Loucy (cell line): ENCODE measurements at regions not wholly inside any gene's neighbourhood (a gene's known extent, or its start where the extent isn't known, plus 50 kb on each side); places are given as distances from the start of the nearest gene placed in this dataset.
"Not testable (repeated sequence)": the region's sequence is repeated elsewhere in the genome, so short reads cannot be mapped to it uniquely, and the experiment has no call there.

ENCODE experiments used
- H2AFZ ChIP-seq: fragments of 200-600 bp; sonication (generic); 2 replicates; pipeline ENCODE4 v1.6.0; 2016; ENCODE audit warnings: antibody characterized with exemption, mild to moderate bottlenecking, low read length, moderate library complexity
- H3F3A ChIP-seq: fragments of 200-600 bp; 2 replicates; pipeline ENCODE4 v1.6.0; 2016; ENCODE audit warnings: antibody characterized with exemption, low read depth, mild to moderate bottlenecking
- H3K27me3 ChIP-seq: fragments of 200-600 bp; sonication (generic); 2 replicates; pipeline ENCODE4 v1.6.1; 2014; ENCODE audit warnings: low read length, mild to moderate bottlenecking; ENCODE audit not compliant: insufficient read depth, poor library complexity, severe bottlenecking
- H3K36me3 ChIP-seq: fragments of 200-600 bp; sonication (generic); 2 replicates; pipeline ENCODE4 v1.6.1; 2016; ENCODE audit warnings: low read length; ENCODE audit not compliant: insufficient read depth
- H3K4me1 ChIP-seq: fragments of 200-600 bp; sonication (generic); 2 replicates; pipeline ENCODE4 v1.5.1; 2014; ENCODE audit warnings: low read length, mild to moderate bottlenecking; ENCODE audit not compliant: insufficient read depth, poor library complexity, severe bottlenecking
- H3K4me2 ChIP-seq: fragments of 200-600 bp; sonication (generic); 2 replicates; pipeline ENCODE4 v1.6.0; 2014; ENCODE audit warnings: antibody characterized with exemption, low read length, low read depth, mild to moderate bottlenecking; ENCODE audit not compliant: poor library complexity, severe bottlenecking
- H3K4me3 ChIP-seq: fragments of 200-600 bp; sonication (generic); 2 replicates; pipeline ENCODE4 v1.5.1; 2014; ENCODE audit warnings: low read length, mild to moderate bottlenecking, mixed read lengths; ENCODE audit not compliant: poor library complexity, severe bottlenecking
- H3K79me2 ChIP-seq: fragments of 200-600 bp; sonication (generic); 2 replicates; pipeline ENCODE4 v1.6.1; 2014; ENCODE audit warnings: low read length; ENCODE audit not compliant: insufficient read depth
- H3K9ac ChIP-seq: fragments of 200-600 bp; sonication (generic); 2 replicates; pipeline ENCODE4 v1.6.0; 2014; ENCODE audit warnings: mild to moderate bottlenecking, low read depth, low read length, moderate library complexity; ENCODE audit not compliant: poor library complexity, severe bottlenecking
- H3K9me2 ChIP-seq: fragments of 200-600 bp; sonication (generic); replicated peaks from 2 replicates; pipeline ENCODE4 v1.6.1; 2016; ENCODE audit warnings: low read depth, low read length, mixed read lengths
- H3K9me3 ChIP-seq: fragments of 200-600 bp; sonication (generic); 2 replicates; pipeline ENCODE4 v1.6.1; 2014; ENCODE audit warnings: mild to moderate bottlenecking, antibody characterized with exemption, low read length, low read depth; ENCODE audit not compliant: insufficient read depth
- H4K20me1 ChIP-seq: fragments of 200-600 bp; sonication (generic); 2 replicates; pipeline ENCODE4 v1.6.0; 2014; ENCODE audit warnings: antibody characterized with exemption, low read length, mild to moderate bottlenecking; ENCODE audit not compliant: insufficient read depth, poor library complexity, severe bottlenecking
- EZH2phosphoT487 ChIP-seq: fragments of 200-600 bp; IDR thresholded peaks from 2 replicates; pipeline ENCODE4 v1.6.1; 2018; ENCODE audit warnings: antibody characterized with exemption, mild to moderate bottlenecking, moderate library complexity, borderline replicate concordance
- TF ChIP-seq, protein P1 (sequence below): fragments of 200-600 bp; sonication (generic); conservative IDR thresholded peaks from 2 replicates; pipeline ENCODE4 v1.5.1; 2014; ENCODE audit warnings: mild to moderate bottlenecking, antibody characterized with exemption, low read length

- Histone ChIP-seq H3K4me2 (no peak overlapping the region), H3K4me1 (no peaks in the 10 kb centered on the region), H3K9ac (no peak overlapping the region), H2AFZ (no peak overlapping the region), H3K36me3 (no peaks in the 10 kb centered on the region), H3K9me3 (no peaks in the 10 kb centered on the region), H3F3A (no peaks in the 10 kb centered on the region), H3K4me3 (no peak overlapping the region), H3K27me3 (no peaks in the 10 kb centered on the region), H3K9me2 (no peaks in the 10 kb centered on the region), H4K20me1 (no peaks in the 10 kb centered on the region), H3K79me2 (no peaks in the 10 kb centered on the region)
- TF ChIP-seq, protein P1, sequence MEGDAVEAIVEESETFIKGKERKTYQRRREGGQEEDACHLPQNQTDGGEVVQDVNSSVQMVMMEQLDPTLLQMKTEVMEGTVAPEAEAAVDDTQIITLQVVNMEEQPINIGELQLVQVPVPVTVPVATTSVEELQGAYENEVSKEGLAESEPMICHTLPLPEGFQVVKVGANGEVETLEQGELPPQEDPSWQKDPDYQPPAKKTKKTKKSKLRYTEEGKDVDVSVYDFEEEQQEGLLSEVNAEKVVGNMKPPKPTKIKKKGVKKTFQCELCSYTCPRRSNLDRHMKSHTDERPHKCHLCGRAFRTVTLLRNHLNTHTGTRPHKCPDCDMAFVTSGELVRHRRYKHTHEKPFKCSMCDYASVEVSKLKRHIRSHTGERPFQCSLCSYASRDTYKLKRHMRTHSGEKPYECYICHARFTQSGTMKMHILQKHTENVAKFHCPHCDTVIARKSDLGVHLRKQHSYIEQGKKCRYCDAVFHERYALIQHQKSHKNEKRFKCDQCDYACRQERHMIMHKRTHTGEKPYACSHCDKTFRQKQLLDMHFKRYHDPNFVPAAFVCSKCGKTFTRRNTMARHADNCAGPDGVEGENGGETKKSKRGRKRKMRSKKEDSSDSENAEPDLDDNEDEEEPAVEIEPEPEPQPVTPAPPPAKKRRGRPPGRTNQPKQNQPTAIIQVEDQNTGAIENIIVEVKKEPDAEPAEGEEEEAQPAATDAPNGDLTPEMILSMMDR: no peak
- TF ChIP-seq EZH2phosphoT487: no peak
Measured at GRCh38 chr2:144759746-144760145, 239.8 kb upstream of the ZEB2 start.

GRCh38 chr2:144758196-144758595, 238.3 kb upstream of the ZEB2 start:
- not testable (repeated sequence) for H3K4me2 ChIP-seq, H3K79me2 ChIP-seq, H3K9me2 ChIP-seq, H3K9me3 ChIP-seq, H3K4me1 ChIP-seq, H3K36me3 ChIP-seq, H2AFZ ChIP-seq, H3F3A ChIP-seq, H3K4me3 ChIP-seq, H3K27me3 ChIP-seq, H3K9ac ChIP-seq, H4K20me1 ChIP-seq

GRCh38 chr2:144753416-144753815, 233.5 kb upstream of the ZEB2 start:
- Histone ChIP-seq H2AFZ (no peak overlapping the region), H4K20me1 (no peaks in the 10 kb centered on the region), H3K9me2 (no peaks in the 10 kb centered on the region), H3K9ac (no peak overlapping the region), H3F3A (no peaks in the 10 kb centered on the region), H3K36me3 (no peaks in the 10 kb centered on the region), H3K9me3 (no peaks in the 10 kb centered on the region; the same call in 1 of the 2 replicates), H3K27me3 (no peaks in the 10 kb centered on the region), H3K4me2 (no peak overlapping the region), H3K4me1 (no peaks in the 10 kb centered on the region), H3K79me2 (no peaks in the 10 kb centered on the region), H3K4me3 (no peak overlapping the region)
- TF ChIP-seq, protein P1: no peak
- TF ChIP-seq EZH2phosphoT487: no peak

- TF ChIP-seq, protein P1: no peak
- TF ChIP-seq EZH2phosphoT487: no peak
- H3K9me2 ChIP-seq: no peaks in the 10 kb centered on the region
- H4K20me1 ChIP-seq: no peaks in the 10 kb centered on the region
- H3K27me3 ChIP-seq: no peaks in the 10 kb centered on the region
- no peaks in the 10 kb centered on the region for H3F3A ChIP-seq
- H3K4me2 ChIP-seq: no peak overlapping the region
- H3K4me1 ChIP-seq: no peaks in the 10 kb centered on the region
- no peaks in the 10 kb centered on the region; the same call in 1 of the 2 replicates for H3K9me3 ChIP-seq
- no peaks in the 10 kb centered on the region for H3K36me3 ChIP-seq
- H3K9ac ChIP-seq: no peak overlapping the region
- H3K4me3 ChIP-seq: no peak overlapping the region
- H3K79me2 ChIP-seq: no peaks in the 10 kb centered on the region
- H2AFZ ChIP-seq: no peak overlapping the region
Measured at GRCh38 chr2:144751142-144751905, 231.4 kb upstream of the ZEB2 start.
